Bronchial epithelial cell (primary cell): ENCODE measurements at regions not wholly inside any gene's neighbourhood (a gene's known extent, or its start where the extent isn't known, plus 50 kb on each side); places are given as distances from the start of the nearest gene placed in this dataset.

Experiments
- DNase-seq: peaks from one replicate; pipeline ENCODE4 v3.0.0-alpha.2; 2010; ENCODE audit warnings: low read depth
- FAIRE-seq: peaks from 2 replicates; lab custom pipeline; 2011; peaks lifted over from hg19 to GRCh38; lab: Jason Lieb, UNC
- H3K27me3 ChIP-seq: 2 replicates; pipeline ENCODE4 v1.5.1; 2011; ENCODE audit warnings: low read length; ENCODE audit not compliant: control insufficient read depth, insufficient read depth
- H3K36me3 ChIP-seq: 2 replicates; pipeline ENCODE4 v1.5.1; 2011; ENCODE audit warnings: low read length; ENCODE audit not compliant: control insufficient read depth, insufficient read depth
- H3K4me3 ChIP-seq: 2 replicates; pipeline ENCODE4 v1.5.1; 2011; ENCODE audit warnings: mild to moderate bottlenecking, low read depth, low read length, control low read depth
- CTCF ChIP-seq: IDR thresholded peaks from 2 replicates; pipeline ENCODE4 v1.5.1; 2011; ENCODE audit warnings: mild to moderate bottlenecking, moderate library complexity, low read length, control low read depth, inconsistent platforms; ENCODE audit not compliant: insufficient read depth, severe bottlenecking

GRCh38 chr12:28132398-28132797 lies 57.9 kb upstream of the CCDC91 start:
- FAIRE-seq, result no peak
- no peaks in the 10 kb centered on the region for H3K27me3 ChIP-seq
- H3K36me3 ChIP-seq, result no peaks in the 10 kb centered on the region
- TF ChIP-seq CTCF, result no peak
- H3K4me3 ChIP-seq, result no peak overlapping the region
- DNase-seq, result no peak

- FAIRE-seq, result no peak
These were observed 54.3 kb upstream of the CCDC91 start for GRCh38 chr12:28135801-28136439.

GRCh38 chr12:28137414-28137813 lies 52.8 kb upstream of the CCDC91 start:
- Histone ChIP-seq H3K4me3 (no peak overlapping the region), H3K36me3 (no peaks in the 10 kb centered on the region), H3K27me3 (no peaks in the 10 kb centered on the region)
- FAIRE-seq, result no peak
- no peak for DNase-seq
- no peak for TF ChIP-seq CTCF

More at GRCh38 chr12:28135801-28136439, 54.3 kb upstream of the CCDC91 start:
- no peak overlapping the region for H3K4me3 ChIP-seq
- no peaks in the 10 kb centered on the region for H3K36me3 ChIP-seq
- TF ChIP-seq CTCF, result no peak
- no peak for DNase-seq
- H3K27me3 ChIP-seq, result no peaks in the 10 kb centered on the region

GRCh38 chr12:28140404-28140803 lies 49.9 kb upstream of the CCDC91 start:
- FAIRE-seq, result no peak
- no peaks in the 10 kb centered on the region for H3K36me3 ChIP-seq

More at GRCh38 chr12:28140404-28140803, 49.9 kb upstream of the CCDC91 start:
- Histone ChIP-seq H3K4me3 (no peak overlapping the region), H3K27me3 (no peaks in the 10 kb centered on the region)
- TF ChIP-seq CTCF, result no peak
- no peak for DNase-seq
